Body of pancreas (tissue), 4 donors: ENCODE measurements at regions not wholly inside any gene's neighbourhood (a gene's known extent, or its start where the extent isn't known, plus 50 kb on each side); places are given as distances from the start of the nearest gene placed in this dataset.

Experiments used
- POLR2A ChIP-seq, 3 donors: fragments of 450-650 bp; IDR thresholded peaks; one replicate each; pipeline ENCODE4 v1.6.1; 2016; ENCODE audit warnings: antibody characterized with exemption in 3 of 3, mild to moderate bottlenecking in 2 of 3
- TF ChIP-seq, protein P1 (sequence below), 7 experiments: fragments of 450-650 bp in 4 of 7; fragments of 200-600 bp in 3 of 7; sonication (generic) in 3 of 7; IDR thresholded peaks; one replicate each; pipeline ENCODE4 v1.5.1; 2016 to 2019; ENCODE audit warnings: antibody characterized with exemption in 7 of 7

- TF ChIP-seq, protein P1, sequence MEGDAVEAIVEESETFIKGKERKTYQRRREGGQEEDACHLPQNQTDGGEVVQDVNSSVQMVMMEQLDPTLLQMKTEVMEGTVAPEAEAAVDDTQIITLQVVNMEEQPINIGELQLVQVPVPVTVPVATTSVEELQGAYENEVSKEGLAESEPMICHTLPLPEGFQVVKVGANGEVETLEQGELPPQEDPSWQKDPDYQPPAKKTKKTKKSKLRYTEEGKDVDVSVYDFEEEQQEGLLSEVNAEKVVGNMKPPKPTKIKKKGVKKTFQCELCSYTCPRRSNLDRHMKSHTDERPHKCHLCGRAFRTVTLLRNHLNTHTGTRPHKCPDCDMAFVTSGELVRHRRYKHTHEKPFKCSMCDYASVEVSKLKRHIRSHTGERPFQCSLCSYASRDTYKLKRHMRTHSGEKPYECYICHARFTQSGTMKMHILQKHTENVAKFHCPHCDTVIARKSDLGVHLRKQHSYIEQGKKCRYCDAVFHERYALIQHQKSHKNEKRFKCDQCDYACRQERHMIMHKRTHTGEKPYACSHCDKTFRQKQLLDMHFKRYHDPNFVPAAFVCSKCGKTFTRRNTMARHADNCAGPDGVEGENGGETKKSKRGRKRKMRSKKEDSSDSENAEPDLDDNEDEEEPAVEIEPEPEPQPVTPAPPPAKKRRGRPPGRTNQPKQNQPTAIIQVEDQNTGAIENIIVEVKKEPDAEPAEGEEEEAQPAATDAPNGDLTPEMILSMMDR (IDR thresholded peaks at IDR 0.05) = no peak
- TF ChIP-seq POLR2A (IDR thresholded peaks at IDR 0.05) = no peak
Observed at GRCh38 chr9:86629530-86629929, 275.3 kb upstream of the TUT7 start.
